Liver (tissue), 8 donors: ENCODE measurements at regions not wholly inside any gene's neighbourhood (a gene's known extent, or its start where the extent isn't known, plus 50 kb on each side); places are given as distances from the start of the nearest gene placed in this dataset.

Experiments
- DNase-seq: peaks from one replicate; pipeline ENCODE4 v3.0.0-alpha.2; 2017; ENCODE audit warnings: low spot score
- H3K27ac ChIP-seq, 2 donors: one replicate each; pipeline ENCODE4 v1.7.0; 2013; ENCODE audit warnings: inconsistent platforms in 2 of 2, low read length in 2 of 2, control low read depth in 1 of 2, low read depth in 1 of 2, mild to moderate bottlenecking in 1 of 2
- H3K27me3 ChIP-seq, 4 donors: one replicate each; pipeline versions ENCODE4 v1.6.1 to v1.7.0; 2013; ENCODE audit warnings: low read length in 3 of 4, inconsistent platforms in 1 of 4, mild to moderate bottlenecking in 1 of 4, moderate library complexity in 1 of 4; ENCODE audit not compliant: control insufficient read depth in 4 of 4, insufficient read depth in 4 of 4
- H3K36me3 ChIP-seq, 4 donors: one replicate each; pipeline versions ENCODE4 v1.6.1 to v1.7.0; 2013; ENCODE audit warnings: low read length in 3 of 4, mild to moderate bottlenecking in 3 of 4, low read depth in 1 of 4, moderate library complexity in 1 of 4; ENCODE audit not compliant: control insufficient read depth in 4 of 4, insufficient read depth in 3 of 4
- H3K4me1 ChIP-seq, 4 donors: one replicate each; pipeline versions ENCODE4 v1.6.1 to v1.7.0; 2013; ENCODE audit warnings: low read length in 3 of 4, mild to moderate bottlenecking in 3 of 4, moderate library complexity in 1 of 4; ENCODE audit not compliant: control insufficient read depth in 4 of 4, insufficient read depth in 4 of 4
- H3K4me3 ChIP-seq, 3 donors: one replicate each; pipeline versions ENCODE4 v1.6.1 to v1.7.0; 2013; ENCODE audit warnings: low read length in 3 of 3, control low read depth in 1 of 3, low read depth in 1 of 3, mild to moderate bottlenecking in 1 of 3
- H3K9ac ChIP-seq, 2 donors: one replicate each; pipeline ENCODE4 v1.7.0; 2013; ENCODE audit warnings: low read length in 2 of 2, mild to moderate bottlenecking in 2 of 2, moderate library complexity in 2 of 2, control low read depth in 1 of 2, low read depth in 1 of 2
- H3K9me3 ChIP-seq, 4 donors: one replicate each; pipeline versions ENCODE4 v1.6.1 to v1.7.0; 2013; ENCODE audit warnings: low read length in 3 of 4; ENCODE audit not compliant: control insufficient read depth in 4 of 4
- CTCF ChIP-seq: fragments of 150-350 bp; IDR thresholded peaks from 2 replicates; pipeline ENCODE4 v1.5.1; 2017; ENCODE audit warnings: improper control_type of control experiment, low read depth, low read length; ENCODE audit not compliant: missing input control
- FOXA1 ChIP-seq: IDR thresholded peaks from 2 replicates; pipeline ENCODE4 v1.6.1; 2016; ENCODE audit warnings: antibody characterized with exemption
- FOXA2 ChIP-seq: IDR thresholded peaks from 2 replicates; pipeline ENCODE4 v1.6.1; 2016; ENCODE audit warnings: antibody characterized with exemption
- GABPA ChIP-seq, 2 donors: IDR thresholded peaks in 1 of 2; conservative IDR thresholded peaks in 1 of 2; 2 replicates each; pipeline ENCODE4 v1.6.1; 2016; ENCODE audit warnings: antibody characterized with exemption in 2 of 2, mild to moderate bottlenecking in 1 of 2, moderate library complexity in 1 of 2
- HNF4A ChIP-seq, 2 donors: conservative IDR thresholded peaks; 2 replicates each; pipeline ENCODE4 v1.6.1; 2016; ENCODE audit warnings: antibody characterized with exemption in 2 of 2, mild to moderate bottlenecking in 2 of 2
- HNF4G ChIP-seq: IDR thresholded peaks from 2 replicates; pipeline ENCODE4 v1.6.1; 2016; ENCODE audit warnings: antibody characterized with exemption
- JUND ChIP-seq, 2 donors: IDR thresholded peaks; 2 replicates each; pipeline ENCODE4 v1.6.1; 2016; ENCODE audit warnings: antibody characterized with exemption in 2 of 2
- MAX ChIP-seq: IDR thresholded peaks from 2 replicates; pipeline ENCODE4 v1.6.1; 2016; ENCODE audit warnings: antibody characterized with exemption
- NR2F2 ChIP-seq: IDR thresholded peaks from 2 replicates; pipeline ENCODE4 v1.6.1; 2016; ENCODE audit warnings: antibody characterized with exemption
- RXRA ChIP-seq, 2 donors: IDR thresholded peaks; 2 replicates each; pipeline ENCODE4 v1.6.1; 2017 to 2018; ENCODE audit warnings: antibody characterized with exemption in 2 of 2, mild to moderate bottlenecking in 1 of 2
- TAF1 ChIP-seq: conservative IDR thresholded peaks from 2 replicates; pipeline ENCODE4 v1.6.1; 2016; ENCODE audit warnings: antibody characterized with exemption, mild to moderate bottlenecking
- YY1 ChIP-seq: IDR thresholded peaks from 2 replicates; pipeline ENCODE4 v1.6.1; 2016; ENCODE audit warnings: antibody characterized with exemption, mild to moderate bottlenecking
- ZBTB33 ChIP-seq: IDR thresholded peaks from 2 replicates; pipeline ENCODE4 v1.6.1; 2016; ENCODE audit warnings: antibody characterized with exemption
- WGBS: extraction: QIAGEN DNeasy Blood & Tissue Kit; methylation state at CpG from one replicate; pipeline ENCODE4 v1.1.7; 2013; 5-methylcytosine and 5-hydroxymethylcytosine counted together
- TF ChIP-seq, protein P1 (sequence below): IDR thresholded peaks from 2 replicates; pipeline ENCODE4 v1.6.1; 2016; ENCODE audit warnings: antibody characterized with exemption, mild to moderate bottlenecking
- donor health status: healthy.
- donor health status: healthy.
- donor health status: healthy.
- donor health status: healthy.
- donor health status: healthy.

DNA sequence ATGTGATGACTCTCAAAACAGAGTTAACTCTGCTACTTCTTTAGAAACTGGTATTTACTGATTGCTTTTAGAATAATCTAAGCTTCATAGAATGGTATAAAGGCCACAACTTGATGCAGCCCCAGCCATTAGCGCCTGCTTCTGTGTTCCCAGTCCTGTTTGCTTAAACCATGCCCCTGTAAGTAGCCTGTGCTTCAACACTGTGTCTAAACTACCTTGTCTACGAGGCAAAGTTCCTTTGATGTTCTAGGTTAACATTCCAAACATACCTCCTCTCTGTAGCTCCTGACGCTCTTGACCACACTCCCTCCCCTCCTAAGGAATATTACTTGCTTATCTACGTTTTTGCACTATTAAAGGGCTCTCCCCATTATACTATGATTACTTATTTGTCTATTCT lies 352.5 kb upstream of the ADGRL3 start:
- no peak overlapping the region for H3K4me3 ChIP-seq
- no peak overlapping the region for H3K9ac ChIP-seq
- DNase-seq, result no peak
- H3K36me3 ChIP-seq, result no peaks in the 10 kb centered on the region
- no peaks in the 10 kb centered on the region for H3K27me3 ChIP-seq
- no peaks in the 10 kb centered on the region for H3K4me1 ChIP-seq
- H3K27ac ChIP-seq, result no peak overlapping the region
- TF ChIP-seq CTCF, result no peak
- no peak for TF ChIP-seq FOXA2
- no peak for TF ChIP-seq TAF1
- TF ChIP-seq GABPA (IDR thresholded peaks at IDR 0.05 in 1 of 2, conservative IDR thresholded peaks at IDR 0.05 in 1 of 2), result no peak
- TF ChIP-seq YY1, result no peak
- 31% methylated on average over 4 of the region's 4 CpGs for WGBS
- no peaks in the 10 kb centered on the region for H3K9me3 ChIP-seq

DNA sequence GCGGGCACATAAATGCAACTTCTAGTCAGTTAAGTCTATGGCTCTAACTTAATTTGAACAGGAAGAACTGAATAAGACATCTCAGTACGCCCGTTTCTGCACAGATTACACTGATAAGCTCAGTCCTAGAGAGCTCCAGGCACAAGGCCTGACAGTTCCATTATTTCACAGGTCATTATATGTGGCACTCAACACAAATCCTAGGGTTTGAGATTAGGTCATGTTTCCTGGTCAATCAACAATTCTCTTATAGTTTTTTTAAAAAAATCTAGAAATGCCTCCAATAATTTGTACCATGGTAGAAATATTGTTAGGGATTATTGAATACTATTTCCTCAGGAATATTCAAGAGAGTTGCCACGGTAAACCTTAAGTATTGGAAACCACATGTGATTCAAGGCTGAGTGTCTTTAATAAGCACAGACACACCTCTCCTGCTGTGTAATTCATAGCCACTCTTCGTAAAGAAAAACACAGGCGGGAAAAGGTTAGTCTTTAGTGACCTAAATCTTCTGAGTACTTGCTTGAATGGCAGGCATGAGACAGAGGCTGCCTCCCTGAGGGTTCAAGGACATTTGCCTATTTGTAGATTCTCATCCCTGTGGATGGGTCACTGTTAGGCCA lies 342.9 kb upstream of the ADGRL3 start:
- H3K36me3 ChIP-seq, result no peaks in the 10 kb centered on the region
- no peaks in the 10 kb centered on the region for H3K27me3 ChIP-seq
- no peak overlapping the region for H3K27ac ChIP-seq
- no peak overlapping the region for H3K9ac ChIP-seq
- H3K9me3 ChIP-seq, result no peaks in the 10 kb centered on the region
- no peak for DNase-seq
- no peaks in the 10 kb centered on the region for H3K4me1 ChIP-seq
- no peak overlapping the region for H3K4me3 ChIP-seq
- TF ChIP-seq NR2F2, result no peak
- TF ChIP-seq YY1, result no peak
- TF ChIP-seq HNF4G, result no peak
- TF ChIP-seq JUND (IDR thresholded peaks at IDR 0.05), result no peak
- no peak for TF ChIP-seq TAF1
- TF ChIP-seq HNF4A (conservative IDR thresholded peaks at IDR 0.05), result no peak
- TF ChIP-seq GABPA (IDR thresholded peaks at IDR 0.05 in 1 of 2, conservative IDR thresholded peaks at IDR 0.05 in 1 of 2), result no peak
- no peak for TF ChIP-seq ZBTB33
- no peak for TF ChIP-seq RXRA (IDR thresholded peaks at IDR 0.05)
- no peak for TF ChIP-seq MAX
- no peak for TF ChIP-seq FOXA1
- TF ChIP-seq FOXA2, result no peak
- TF ChIP-seq, protein P1, sequence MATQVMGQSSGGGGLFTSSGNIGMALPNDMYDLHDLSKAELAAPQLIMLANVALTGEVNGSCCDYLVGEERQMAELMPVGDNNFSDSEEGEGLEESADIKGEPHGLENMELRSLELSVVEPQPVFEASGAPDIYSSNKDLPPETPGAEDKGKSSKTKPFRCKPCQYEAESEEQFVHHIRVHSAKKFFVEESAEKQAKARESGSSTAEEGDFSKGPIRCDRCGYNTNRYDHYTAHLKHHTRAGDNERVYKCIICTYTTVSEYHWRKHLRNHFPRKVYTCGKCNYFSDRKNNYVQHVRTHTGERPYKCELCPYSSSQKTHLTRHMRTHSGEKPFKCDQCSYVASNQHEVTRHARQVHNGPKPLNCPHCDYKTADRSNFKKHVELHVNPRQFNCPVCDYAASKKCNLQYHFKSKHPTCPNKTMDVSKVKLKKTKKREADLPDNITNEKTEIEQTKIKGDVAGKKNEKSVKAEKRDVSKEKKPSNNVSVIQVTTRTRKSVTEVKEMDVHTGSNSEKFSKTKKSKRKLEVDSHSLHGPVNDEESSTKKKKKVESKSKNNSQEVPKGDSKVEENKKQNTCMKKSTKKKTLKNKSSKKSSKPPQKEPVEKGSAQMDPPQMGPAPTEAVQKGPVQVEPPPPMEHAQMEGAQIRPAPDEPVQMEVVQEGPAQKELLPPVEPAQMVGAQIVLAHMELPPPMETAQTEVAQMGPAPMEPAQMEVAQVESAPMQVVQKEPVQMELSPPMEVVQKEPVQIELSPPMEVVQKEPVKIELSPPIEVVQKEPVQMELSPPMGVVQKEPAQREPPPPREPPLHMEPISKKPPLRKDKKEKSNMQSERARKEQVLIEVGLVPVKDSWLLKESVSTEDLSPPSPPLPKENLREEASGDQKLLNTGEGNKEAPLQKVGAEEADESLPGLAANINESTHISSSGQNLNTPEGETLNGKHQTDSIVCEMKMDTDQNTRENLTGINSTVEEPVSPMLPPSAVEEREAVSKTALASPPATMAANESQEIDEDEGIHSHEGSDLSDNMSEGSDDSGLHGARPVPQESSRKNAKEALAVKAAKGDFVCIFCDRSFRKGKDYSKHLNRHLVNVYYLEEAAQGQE, result no peak
- no peak for TF ChIP-seq CTCF
- 70% methylated on average over 6 of the region's 6 CpGs for WGBS
